ENCODE measurements at regions not wholly inside any gene's neighbourhood (a gene's known extent, or its start where the extent isn't known, plus 50 kb on each side); places are given as distances from the start of the nearest gene placed in this dataset.

GRCh38 chr3:177683586-177683985 is 486.3 kb upstream of the TBL1XR1 start:
- TF ChIP-seq CTCF (IDR thresholded peaks at IDR 0.05) (no peak), EZH2 (IDR thresholded peaks at IDR 0.05; ENCODE audit: borderline replicate concordance, insufficient read depth, low read depth, low read length, poor library complexity, severe bottlenecking) (no peak)
